ENCODE measurements at regions not wholly inside any gene's neighbourhood (a gene's known extent, or its start where the extent isn't known, plus 50 kb on each side); places are given as distances from the start of the nearest gene placed in this dataset.
"Not testable (repeated sequence)": the region's sequence is repeated elsewhere in the genome, so short reads cannot be mapped to it uniquely, and the experiment has no call there.

GRCh38 chr14:83908419-83908818 lies 1621.5 kb upstream of the FLRT2 start:
- H3K27ac Mint-ChIP-seq (ENCODE audit: unreplicated experiment), result no peak overlapping the region
- no peak for DNase-seq (ENCODE audit: extremely low spot score, unreplicated experiment)
- no peaks in the 10 kb centered on the region for H3K36me3 Mint-ChIP-seq (ENCODE audit: unreplicated experiment)
- no peak overlapping the region for H3K4me3 Mint-ChIP-seq (ENCODE audit: unreplicated experiment)
- peaks cover 3% of the 10 kb centered on the region for H3K4me1 Mint-ChIP-seq (ENCODE audit: unreplicated experiment)
- no peaks in the 10 kb centered on the region for H3K27me3 Mint-ChIP-seq (ENCODE audit: unreplicated experiment)
- no peak for TF ChIP-seq CTCF (IDR thresholded peaks at IDR 0.05)
- no peaks in the 10 kb centered on the region for H3K9me3 Mint-ChIP-seq (ENCODE audit: unreplicated experiment)

- H3K4me1 Mint-ChIP-seq (ENCODE audit: unreplicated experiment), result peaks cover 6% of the 10 kb centered on the region
- H3K27ac Mint-ChIP-seq (ENCODE audit: unreplicated experiment), result no peak overlapping the region
- H3K36me3 Mint-ChIP-seq (ENCODE audit: unreplicated experiment), result no peaks in the 10 kb centered on the region
- no peaks in the 10 kb centered on the region for H3K9me3 Mint-ChIP-seq (ENCODE audit: unreplicated experiment)
- no peak for TF ChIP-seq CTCF (IDR thresholded peaks at IDR 0.05)
- H3K4me3 Mint-ChIP-seq (ENCODE audit: unreplicated experiment), result no peak overlapping the region
- DNase-seq (ENCODE audit: extremely low spot score, unreplicated experiment), result no peak
- H3K27me3 Mint-ChIP-seq (ENCODE audit: unreplicated experiment), result no peaks in the 10 kb centered on the region
Observed at GRCh38 chr14:83909507-83909906, 1620.4 kb upstream of the FLRT2 start.

GRCh38 chr14:83912032-83912642 lies 1617.8 kb upstream of the FLRT2 start:
- H3K4me3 Mint-ChIP-seq (ENCODE audit: unreplicated experiment), result no peak overlapping the region
- no peaks in the 10 kb centered on the region for H3K9me3 Mint-ChIP-seq (ENCODE audit: unreplicated experiment)
- TF ChIP-seq CTCF (IDR thresholded peaks at IDR 0.05), result no peak
- no peaks in the 10 kb centered on the region for H3K27me3 Mint-ChIP-seq (ENCODE audit: unreplicated experiment)
- H3K36me3 Mint-ChIP-seq (ENCODE audit: unreplicated experiment), result no peaks in the 10 kb centered on the region
- H3K27ac Mint-ChIP-seq (ENCODE audit: unreplicated experiment), result no peak overlapping the region
- H3K4me1 Mint-ChIP-seq (ENCODE audit: unreplicated experiment), result peaks cover 6% of the 10 kb centered on the region
- no peak for DNase-seq (ENCODE audit: extremely low spot score, unreplicated experiment)

GRCh38 chr14:83913476-83913875 lies 1616.5 kb upstream of the FLRT2 start:
- no peak overlapping the region for H3K4me3 Mint-ChIP-seq (ENCODE audit: unreplicated experiment)
- peaks cover 3% of the 10 kb centered on the region for H3K4me1 Mint-ChIP-seq (ENCODE audit: unreplicated experiment)
- no peaks in the 10 kb centered on the region for H3K9me3 Mint-ChIP-seq (ENCODE audit: unreplicated experiment)
- TF ChIP-seq CTCF (IDR thresholded peaks at IDR 0.05), result no peak
- H3K36me3 Mint-ChIP-seq (ENCODE audit: unreplicated experiment), result no peaks in the 10 kb centered on the region
- DNase-seq (ENCODE audit: extremely low spot score, unreplicated experiment), result no peak
- no peaks in the 10 kb centered on the region for H3K27me3 Mint-ChIP-seq (ENCODE audit: unreplicated experiment)
- no peak overlapping the region for H3K27ac Mint-ChIP-seq (ENCODE audit: unreplicated experiment)

GRCh38 chr14:83918546-83918945 lies 1611.4 kb upstream of the FLRT2 start:
- no peak for DNase-seq (ENCODE audit: extremely low spot score, unreplicated experiment)
- Mint-ChIP-seq H3K36me3 (ENCODE audit: unreplicated experiment) (no peaks in the 10 kb centered on the region), H3K4me3 (ENCODE audit: unreplicated experiment) (no peak overlapping the region), H3K27me3 (ENCODE audit: unreplicated experiment) (no peaks in the 10 kb centered on the region), H3K27ac (ENCODE audit: unreplicated experiment) (no peak overlapping the region), H3K4me1 (ENCODE audit: unreplicated experiment) (peaks cover 3% of the 10 kb centered on the region), H3K9me3 (ENCODE audit: unreplicated experiment) (peaks cover 4% of the 10 kb centered on the region)
- TF ChIP-seq CTCF (IDR thresholded peaks at IDR 0.05), result no peak

GRCh38 chr14:83919675-83920074 lies 1610.3 kb upstream of the FLRT2 start:
- H3K36me3 Mint-ChIP-seq (ENCODE audit: unreplicated experiment); H3K27ac Mint-ChIP-seq (ENCODE audit: unreplicated experiment); H3K9me3 Mint-ChIP-seq (ENCODE audit: unreplicated experiment); H3K4me3 Mint-ChIP-seq (ENCODE audit: unreplicated experiment); H3K4me1 Mint-ChIP-seq (ENCODE audit: unreplicated experiment); H3K27me3 Mint-ChIP-seq (ENCODE audit: unreplicated experiment); DNase-seq (ENCODE audit: extremely low spot score, unreplicated experiment): not testable (repeated sequence)

Data from osteocyte (in vitro differentiated cells).